ENCODE measurements at regions not wholly inside any gene's neighbourhood (a gene's known extent, or its start where the extent isn't known, plus 50 kb on each side); places are given as distances from the start of the nearest gene placed in this dataset.

GRCh38 chr1:55844322-55844721, 629.2 kb upstream of the USP24 start:
- TF ChIP-seq POLR2A (IDR thresholded peaks at IDR 0.05; ENCODE audit: low read length) (no peak), GATA1 (IDR thresholded peaks at IDR 0.05; ENCODE audit: low read depth, low read length) (no peak)

All from erythroblast (primary cell).